ENCODE measurements at regions not wholly inside any gene's neighbourhood (a gene's known extent, or its start where the extent isn't known, plus 50 kb on each side); places are given as distances from the start of the nearest gene placed in this dataset.

- Histone ChIP-seq H3K4me3 (no peak overlapping the region), H3K4me1 (peaks cover 0 to 5% (median 0%) of the 10 kb centered on the region in 4 donors), H3K9me3 (no peaks in the 10 kb centered on the region), H3K27me3 (no peaks in the 10 kb centered on the region), H3K27ac (no peak overlapping the region), H3K36me3 (no peaks in the 10 kb centered on the region)
- DNase-seq (ENCODE audit: low spot score in 2 of 2), result no peak
- TF ChIP-seq POLR2A (IDR thresholded peaks at IDR 0.05) (no peak), EP300 (IDR thresholded peaks at IDR 0.05) (no peak), CTCF (IDR thresholded peaks at IDR 0.05) (no peak)
- WGBS, 2 donors, result 91 to 97% methylated on average over 4 of the region's 4 CpGs
Observed at GRCh38 chr1:87398641-87399040, 70.0 kb downstream of the LMO4 start.

- TF ChIP-seq EP300 (IDR thresholded peaks at IDR 0.05) (no peak), CTCF (IDR thresholded peaks at IDR 0.05) (no peak), POLR2A (IDR thresholded peaks at IDR 0.05) (no peak)
- DNase-seq (ENCODE audit: low spot score in 2 of 2), result no peak
- no peaks in the 10 kb centered on the region for H3K9me3 ChIP-seq
- H3K27ac ChIP-seq, result no peak overlapping the region
- WGBS, 2 donors, result 83 to 88% methylated on average over 2 of the region's 2 CpGs
- no peaks in the 10 kb centered on the region for H3K27me3 ChIP-seq
- peaks cover 0 to 5% (median 0%) of the 10 kb centered on the region in 4 donors for H3K4me1 ChIP-seq
- no peaks in the 10 kb centered on the region for H3K36me3 ChIP-seq
- H3K4me3 ChIP-seq, result no peak overlapping the region
Observed at GRCh38 chr1:87399264-87399663, 70.6 kb downstream of the LMO4 start.

- no peaks in the 10 kb centered on the region for H3K27me3 ChIP-seq
- no peaks in the 10 kb centered on the region for H3K36me3 ChIP-seq
- H3K4me3 ChIP-seq, result no peak overlapping the region
- H3K27ac ChIP-seq, result no peak overlapping the region
- WGBS, 2 donors, result 56 to 73% methylated on average over 4 of the region's 4 CpGs
- peaks cover 0 to 5% (median 0%) of the 10 kb centered on the region in 4 donors for H3K4me1 ChIP-seq
- no peak for DNase-seq (ENCODE audit: low spot score in 2 of 2)
- no peaks in the 10 kb centered on the region for H3K9me3 ChIP-seq
- no peak for TF ChIP-seq CTCF (IDR thresholded peaks at IDR 0.05)
- no peak for TF ChIP-seq POLR2A (IDR thresholded peaks at IDR 0.05)
- TF ChIP-seq EP300 (IDR thresholded peaks at IDR 0.05), result no peak
Observed at GRCh38 chr1:87399701-87400100, 71.0 kb downstream of the LMO4 start.

- H3K9me3 ChIP-seq, result no peaks in the 10 kb centered on the region
- DNase-seq (ENCODE audit: low spot score in 2 of 2), result no peak
- no peaks in the 10 kb centered on the region for H3K36me3 ChIP-seq
- WGBS, 2 donors, result 95 to 100% methylated on average over 1 of the region's 1 CpG
- H3K4me1 ChIP-seq, result peaks cover 0 to 5% (median 0%) of the 10 kb centered on the region in 4 donors
- H3K27ac ChIP-seq, result no peak overlapping the region
- TF ChIP-seq EP300 (IDR thresholded peaks at IDR 0.05), result no peak
- TF ChIP-seq CTCF (IDR thresholded peaks at IDR 0.05), result no peak
- no peak for TF ChIP-seq POLR2A (IDR thresholded peaks at IDR 0.05)
- H3K27me3 ChIP-seq, result no peaks in the 10 kb centered on the region
- H3K4me3 ChIP-seq, result no peak overlapping the region
Observed at GRCh38 chr1:87400813-87401212, 72.1 kb downstream of the LMO4 start.

- Histone ChIP-seq H3K4me3 (no peak overlapping the region), H3K27me3 (no peaks in the 10 kb centered on the region), H3K27ac (peak overlapping the region in 1 of 4 donors; percentile 38), H3K4me1 (peaks cover 0 to 5% (median 0%) of the 10 kb centered on the region in 4 donors), H3K36me3 (no peaks in the 10 kb centered on the region), H3K9me3 (no peaks in the 10 kb centered on the region)
- TF ChIP-seq POLR2A (IDR thresholded peaks at IDR 0.05), result no peak
- DNase-seq (ENCODE audit: low spot score in 2 of 2), result peak in 1 of 2 donors; percentile 36
- WGBS, 2 donors, result 53 to 63% methylated on average over 6 of the region's 6 CpGs
Observed at GRCh38 chr1:87402241-87403002, 73.7 kb downstream of the LMO4 start.
